HG03045 (cell line): ENCODE measurements at regions not wholly inside any gene's neighbourhood (a gene's known extent, or its start where the extent isn't known, plus 50 kb on each side); places are given as distances from the start of the nearest gene placed in this dataset.
A peak's percentile ranks its signal among the peaks of the same experiment; 100 is the strongest.
"Not testable (repeated sequence)": the region's sequence is repeated elsewhere in the genome, so short reads cannot be mapped to it uniquely, and the experiment has no call there.

Source experiments
- ATAC-seq: cut with Tn5 transposase; IDR thresholded peaks from one replicate; pipeline ENCODE4 v1.9.1; 2021; ENCODE audit warnings: mild to moderate bottlenecking, moderate library complexity; ENCODE audit not compliant: unreplicated experiment

- no peak for ATAC-seq
These were observed 519.7 kb downstream of the PCDH7 start for GRCh38 chr4:31239886-31240285.

- no peak for ATAC-seq
These were observed 521.4 kb downstream of the PCDH7 start for GRCh38 chr4:31241504-31242106.

GRCh38 chr4:31246856-31247255 is 526.7 kb downstream of the PCDH7 start:
- no peak for ATAC-seq

GRCh38 chr4:31259119-31259518 is 539.0 kb downstream of the PCDH7 start:
- ATAC-seq: no peak

GRCh38 chr4:31261632-31262031 is 541.5 kb downstream of the PCDH7 start:
- no peak for ATAC-seq

GRCh38 chr4:31266094-31266493 is 545.9 kb downstream of the PCDH7 start:
- not testable (repeated sequence) for ATAC-seq

- no peak for ATAC-seq
These were observed 552.3 kb downstream of the PCDH7 start for GRCh38 chr4:31272331-31273061.

- ATAC-seq: no peak
These were observed 555.7 kb downstream of the PCDH7 start for GRCh38 chr4:31275906-31276305.

GRCh38 chr4:31283679-31284078 is 563.5 kb downstream of the PCDH7 start:
- ATAC-seq: no peak

GRCh38 chr4:31290836-31291235 is 570.7 kb downstream of the PCDH7 start:
- peak; percentile 39 for ATAC-seq

- ATAC-seq: peak; percentile 55
These were observed 571.1 kb downstream of the PCDH7 start for GRCh38 chr4:31291238-31291637.

- ATAC-seq: no peak
These were observed 574.7 kb downstream of the PCDH7 start for GRCh38 chr4:31294655-31295480.

- ATAC-seq: no peak
These were observed 578.6 kb downstream of the PCDH7 start for GRCh38 chr4:31298737-31299136.

GRCh38 chr4:31307029-31307428 is 586.9 kb downstream of the PCDH7 start:
- no peak for ATAC-seq

- no peak for ATAC-seq
These were observed 604.6 kb downstream of the PCDH7 start for GRCh38 chr4:31324814-31325213.

- ATAC-seq: no peak
These were observed 605.1 kb downstream of the PCDH7 start for GRCh38 chr4:31325300-31325699.

GRCh38 chr4:31327031-31327430 is 606.9 kb downstream of the PCDH7 start:
- ATAC-seq: no peak

- ATAC-seq: no peak
These were observed 608.8 kb downstream of the PCDH7 start for GRCh38 chr4:31328932-31329331.

- ATAC-seq: no peak
These were observed 614.1 kb downstream of the PCDH7 start for GRCh38 chr4:31334086-31334910.

- ATAC-seq: no peak
These were observed 617.8 kb downstream of the PCDH7 start for GRCh38 chr4:31338000-31338399.
